HEK293 (cell line): ENCODE measurements at regions not wholly inside any gene's neighbourhood (a gene's known extent, or its start where the extent isn't known, plus 50 kb on each side); places are given as distances from the start of the nearest gene placed in this dataset.

ENCODE experiments used
- ATF2 ChIP-seq: fragments of 450-650 bp; formaldehyde crosslinking; IDR thresholded peaks from 2 replicates; pipeline ENCODE4 v1.5.1; 2016; ENCODE audit warnings: missing biosample characterization, missing genetic modification characterization, low read depth
- CTCF ChIP-seq: fragments of 450-650 bp; formaldehyde crosslinking; IDR thresholded peaks from 2 replicates; pipeline ENCODE4 v1.5.1; 2016; ENCODE audit warnings: missing biosample characterization, missing genetic modification characterization
- SP3 ChIP-seq: fragments of 450-650 bp; formaldehyde crosslinking; IDR thresholded peaks from 2 replicates; pipeline ENCODE4 v1.5.1; 2016; ENCODE audit warnings: missing biosample characterization, missing genetic modification characterization
- ZBTB20 ChIP-seq: fragments of 450-650 bp; formaldehyde crosslinking; IDR thresholded peaks from 2 replicates; pipeline ENCODE4 v1.5.1; 2016; ENCODE audit warnings: missing biosample characterization, missing genetic modification characterization
- ZBTB21 ChIP-seq: fragments of 450-650 bp; formaldehyde crosslinking; IDR thresholded peaks from 2 replicates; pipeline ENCODE4 v1.5.1; 2017; ENCODE audit warnings: missing biosample characterization, missing genetic modification characterization
- ZNF133 ChIP-seq: fragments of 450-650 bp; formaldehyde crosslinking; IDR thresholded peaks from 2 replicates; pipeline ENCODE4 v1.5.1; 2016; ENCODE audit warnings: missing biosample characterization, missing genetic modification characterization
- ZNF146 ChIP-seq: fragments of 450-650 bp; formaldehyde crosslinking; IDR thresholded peaks from 2 replicates; pipeline ENCODE4 v1.5.1; 2016; ENCODE audit warnings: missing biosample characterization, missing genetic modification characterization
- ZNF19 ChIP-seq: fragments of 450-650 bp; formaldehyde crosslinking; IDR thresholded peaks from 2 replicates; pipeline ENCODE4; 2016; ENCODE audit warnings: missing biosample characterization, missing genetic modification characterization, low read depth
- ZNF24 ChIP-seq: fragments of 450-650 bp; formaldehyde crosslinking; IDR thresholded peaks from 2 replicates; pipeline ENCODE4 v1.5.1; 2016; ENCODE audit warnings: missing biosample characterization, missing genetic modification characterization
- ZNF654 ChIP-seq: fragments of 450-650 bp; formaldehyde crosslinking; IDR thresholded peaks from 2 replicates; pipeline ENCODE4 v1.5.1; 2016; ENCODE audit warnings: low read depth, missing biosample characterization, missing genetic modification characterization
- ZNF658 ChIP-seq: fragments of 450-650 bp; formaldehyde crosslinking; IDR thresholded peaks from 2 replicates; pipeline ENCODE4; 2016; ENCODE audit warnings: missing biosample characterization, missing genetic modification characterization
- ZSCAN5A ChIP-seq: fragments of 450-650 bp; formaldehyde crosslinking; IDR thresholded peaks from 2 replicates; pipeline ENCODE4 v1.5.1; 2016; ENCODE audit warnings: missing biosample characterization, missing genetic modification characterization

GRCh38 chr2:128611421-128612320 is 293.0 kb upstream of the HS6ST1 start:
- TF ChIP-seq ZNF19 (tag by site-specific recombination) (no peak), ZBTB21 (no peak), ZNF133 (tag by site-specific recombination) (no peak), CTCF (tag by site-specific recombination) (no peak), ATF2 (tag by site-specific recombination) (no peak), ZNF658 (tag by site-specific recombination) (no peak), ZNF654 (no peak), ZNF146 (tag by site-specific recombination) (no peak), ZNF24 (tag by site-specific recombination) (no peak), ZSCAN5A (tag by site-specific recombination) (no peak), SP3 (tag by site-specific recombination) (no peak), ZBTB20 (tag by site-specific recombination) (no peak)
